ENCODE measurements at regions not wholly inside any gene's neighbourhood (a gene's known extent, or its start where the extent isn't known, plus 50 kb on each side); places are given as distances from the start of the nearest gene placed in this dataset.

DNA sequence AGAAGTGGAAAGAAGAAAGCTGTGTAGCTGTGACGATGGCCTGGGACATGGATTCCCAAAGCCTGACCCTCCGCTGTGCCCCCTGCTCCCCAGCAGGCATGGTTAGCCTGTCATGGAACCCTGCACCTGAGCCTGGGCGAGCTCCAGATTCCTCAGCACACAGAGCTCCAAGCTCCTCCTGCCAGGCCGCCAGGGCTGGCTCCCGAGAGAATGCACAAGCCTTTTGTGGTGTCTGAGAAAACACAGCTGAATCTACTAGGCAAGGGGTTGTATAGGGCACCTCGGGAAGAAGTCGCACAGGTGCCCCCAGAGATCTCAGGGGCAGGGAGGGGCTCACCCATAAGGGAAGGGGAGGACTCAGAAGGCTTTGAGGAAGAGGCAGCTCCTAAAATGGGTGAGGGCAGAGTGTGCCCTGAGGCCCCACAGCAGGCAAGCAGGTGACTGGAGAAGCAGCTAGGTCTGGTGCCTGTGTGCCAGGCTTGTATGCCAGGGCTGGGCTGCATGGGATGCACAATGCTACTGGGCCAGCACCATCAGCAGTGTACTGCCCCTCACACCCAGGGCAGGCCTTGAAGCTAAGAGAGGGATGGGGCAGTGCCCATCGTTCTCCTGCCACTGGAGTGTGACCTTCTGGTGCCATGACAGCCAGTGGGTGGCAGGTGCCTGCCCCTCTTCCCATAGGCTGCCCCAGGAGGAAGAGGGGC is 64.3 kb upstream of the CD93 start:
- TF ChIP-seq CTCF (IDR thresholded peaks at IDR 0.05) (no peak), EZH2 (IDR thresholded peaks at IDR 0.05; ENCODE audit: borderline replicate concordance, insufficient read depth, low read depth, low read length, poor library complexity, severe bottlenecking) (no peak)
